Omental fat pad (tissue), 3 donors: ENCODE measurements at regions not wholly inside any gene's neighbourhood (a gene's known extent, or its start where the extent isn't known, plus 50 kb on each side); places are given as distances from the start of the nearest gene placed in this dataset.

ENCODE experiments used
- ATAC-seq: fragments of 150-250 bp; one replicate; pipeline ENCODE4 v1.9.1; 2016; ENCODE audit warnings: mild to moderate bottlenecking, moderate library complexity; ENCODE audit not compliant: low FRiP score
- DNase-seq: peaks from one replicate; pipeline ENCODE4 v3.0.0-alpha.2; 2019; ENCODE audit warnings: low spot score
- CTCF ChIP-seq, 3 donors: fragments of 450-650 bp; IDR thresholded peaks; one replicate each; pipeline ENCODE4 v1.5.1; 2016 to 2017; ENCODE audit warnings: antibody characterized with exemption in 3 of 3, mild to moderate bottlenecking in 3 of 3, moderate library complexity in 2 of 3

DNA sequence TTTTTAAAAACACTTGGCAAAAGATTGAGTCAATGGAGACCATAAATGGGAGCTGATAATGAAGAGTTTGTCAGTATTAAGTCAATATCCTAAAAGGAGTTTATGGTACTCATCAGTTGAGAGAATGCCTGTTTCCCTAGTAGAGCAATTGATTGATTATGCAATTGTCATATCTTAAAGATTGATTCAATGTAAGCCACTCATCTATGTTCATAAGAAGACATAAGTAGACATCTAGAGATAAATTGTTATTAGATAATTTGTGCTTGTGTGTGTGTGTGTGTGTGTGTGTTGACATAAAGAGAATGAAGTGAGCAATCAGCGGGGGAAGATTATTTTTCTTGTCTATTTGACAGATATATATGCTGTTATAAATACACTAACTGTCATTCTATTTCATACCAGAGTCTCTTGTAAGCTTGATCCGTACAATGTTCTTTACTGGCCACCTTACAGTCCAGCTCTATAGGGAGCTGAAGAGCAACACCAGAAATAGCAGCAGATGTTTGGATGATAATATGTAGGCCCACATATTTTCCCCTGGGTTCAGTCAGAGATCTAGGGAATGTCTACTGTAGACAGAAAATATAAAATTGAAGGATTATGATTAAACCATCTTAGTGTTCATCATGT lies 848.6 kb upstream of the EPHA6 start:
- ATAC-seq, result no peak

GRCh38 chr3:95971573-95971972 lies 842.8 kb upstream of the EPHA6 start:
- ATAC-seq (peak; percentile 62), DNase-seq (no peak)
- TF ChIP-seq CTCF (IDR thresholded peaks at IDR 0.05), result no peak

More for the DNA sequence above, 848.6 kb upstream of the EPHA6 start:
- DNase-seq, result no peak
- TF ChIP-seq CTCF (IDR thresholded peaks at IDR 0.05), result no peak

DNA sequence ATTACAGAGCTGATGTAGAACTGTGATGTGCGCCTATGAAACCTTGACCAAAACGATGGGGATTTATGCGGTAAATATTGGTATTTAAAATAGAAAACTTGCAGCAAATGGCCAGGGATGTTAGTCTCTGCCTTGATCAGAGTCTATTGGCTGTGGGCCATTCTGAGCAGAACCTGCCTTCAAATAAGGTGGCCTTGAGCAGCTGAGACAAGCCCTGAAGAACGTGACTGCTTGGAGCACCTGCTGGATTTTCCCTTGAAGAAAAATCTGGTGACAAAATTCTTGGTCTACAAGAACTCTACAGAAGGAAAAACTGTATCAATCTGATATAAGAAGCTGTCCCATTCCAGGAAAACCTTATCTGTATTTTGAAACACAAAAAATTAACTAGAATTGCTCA lies 820.1 kb upstream of the EPHA6 start:
- ATAC-seq (no peak), DNase-seq (no peak)
- no peak for TF ChIP-seq CTCF (IDR thresholded peaks at IDR 0.05)

- ATAC-seq (no peak), DNase-seq (no peak)
- TF ChIP-seq CTCF (IDR thresholded peaks at IDR 0.05), result no peak
Observed at GRCh38 chr3:96000966-96001365, 813.4 kb upstream of the EPHA6 start.

GRCh38 chr3:96007650-96008195 lies 806.7 kb upstream of the EPHA6 start:
- ATAC-seq, result no peak
- no peak for TF ChIP-seq CTCF (IDR thresholded peaks at IDR 0.05)
- DNase-seq, result no peak

DNA sequence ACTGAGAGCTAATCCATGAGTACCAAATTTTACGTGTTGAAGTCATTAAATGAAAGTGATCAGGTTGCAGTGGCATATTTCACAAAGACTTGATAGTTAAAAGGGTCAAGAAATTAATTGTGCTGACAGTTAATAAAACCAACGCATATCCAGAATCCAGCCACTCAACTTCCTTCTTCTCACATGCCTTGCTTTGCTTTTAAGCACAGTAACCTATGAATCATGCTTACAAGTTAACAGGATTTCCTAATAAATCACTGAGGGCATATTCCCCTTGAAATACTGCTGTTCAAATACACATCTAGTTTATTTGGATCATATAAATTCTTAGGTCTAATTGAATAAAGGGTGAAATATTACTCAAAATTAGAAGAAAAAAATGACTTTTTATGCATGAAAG lies 801.5 kb upstream of the EPHA6 start:
- no peak for TF ChIP-seq CTCF (IDR thresholded peaks at IDR 0.05)
- ATAC-seq (no peak), DNase-seq (no peak)

DNA sequence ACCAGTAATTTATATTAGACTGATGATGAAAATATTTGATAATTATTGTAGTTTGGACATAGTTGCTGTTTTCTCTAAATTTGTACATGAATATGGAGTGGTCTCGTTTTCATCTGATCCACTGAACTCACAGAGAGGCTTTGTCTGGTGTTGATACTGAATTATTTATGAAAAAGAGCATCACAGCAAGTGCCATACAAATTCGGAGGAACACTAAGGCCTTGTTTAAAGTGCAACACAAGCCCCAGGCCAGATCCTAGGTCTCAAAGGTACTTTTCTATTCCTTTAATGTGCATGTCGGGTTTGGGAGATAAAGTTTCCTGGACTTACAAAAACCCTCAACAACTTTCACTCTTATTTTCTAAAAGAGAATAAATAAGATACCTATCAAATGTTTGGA lies 796.8 kb upstream of the EPHA6 start:
- no peak for TF ChIP-seq CTCF (IDR thresholded peaks at IDR 0.05)
- ATAC-seq (no peak), DNase-seq (no peak)
